Nephron (organoid): ENCODE measurements at regions not wholly inside any gene's neighbourhood (a gene's known extent, or its start where the extent isn't known, plus 50 kb on each side); places are given as distances from the start of the nearest gene placed in this dataset.
A peak's percentile ranks its signal among the peaks of the same experiment; 100 is the strongest.

Experiments used
- H3K27ac Mint-ChIP-seq, 3 experiments: 2 replicates each; pipeline ENCODE4 v1.8.0; 2020; ENCODE audit warnings: mixed read lengths in 3 of 3, mild to moderate bottlenecking in 2 of 3, moderate library complexity in 1 of 3
- H3K27me3 Mint-ChIP-seq: 2 replicates; pipeline ENCODE4 v1.8.0; 2021; ENCODE audit warnings: low read depth, mild to moderate bottlenecking, moderate library complexity, mixed read lengths
- H3K36me3 Mint-ChIP-seq: 2 replicates; pipeline ENCODE4 v1.8.0; 2020; ENCODE audit warnings: low read depth, mixed read lengths
- H3K4me1 Mint-ChIP-seq: 2 replicates; pipeline ENCODE4 v1.8.0; 2020; ENCODE audit warnings: mixed read lengths
- H3K4me3 Mint-ChIP-seq, 3 experiments: 2 replicates each; pipeline ENCODE4 v1.8.0; 2020; ENCODE audit warnings: mild to moderate bottlenecking in 3 of 3, mixed read lengths in 3 of 3, moderate library complexity in 2 of 3
- H3K9me3 Mint-ChIP-seq: 2 replicates; pipeline ENCODE4 v1.8.0; 2020; ENCODE audit warnings: mixed read lengths
- CTCF ChIP-seq, 3 experiments: fragments of 200-600 bp; sonication (generic); IDR thresholded peaks; one replicate each; pipeline ENCODE4 v1.5.0; 2021; ENCODE audit warnings: antibody characterized with exemption in 3 of 3; ENCODE audit not compliant: unreplicated experiment in 3 of 3

GRCh38 chr15:95327661-95328060 lies 1002.8 kb upstream of the NR2F2 start:
- no peak for TF ChIP-seq CTCF (IDR thresholded peaks at IDR 0.05; ENCODE audit: unreplicated experiment in 3 of 3)
- Mint-ChIP-seq H3K4me1 (peaks cover 33% of the 10 kb centered on the region), H3K4me3 (peak overlapping the region; percentile 11 to 92 (median 59)), H3K27me3 (peaks cover 6% of the 10 kb centered on the region), H3K27ac (peak overlapping the region; percentile 85 to 97 (median 92)), H3K36me3 (no peaks in the 10 kb centered on the region), H3K9me3 (no peaks in the 10 kb centered on the region)

- TF ChIP-seq CTCF (IDR thresholded peaks at IDR 0.05; ENCODE audit: unreplicated experiment in 3 of 3), result peak in 2 of 3 experiments; percentile 20 to 23
- H3K4me1 Mint-ChIP-seq, result peaks cover 33% of the 10 kb centered on the region
Observed at GRCh38 chr15:95328559-95328958, 1001.9 kb upstream of the NR2F2 start.

GRCh38 chr15:95329362-95329761 lies 1001.1 kb upstream of the NR2F2 start:
- H3K4me3 Mint-ChIP-seq, result peak overlapping the region in 2 of 3 experiments; percentile 7 to 12
- peaks cover 6% of the 10 kb centered on the region for H3K27me3 Mint-ChIP-seq
- H3K4me1 Mint-ChIP-seq, result peaks cover 31% of the 10 kb centered on the region
- TF ChIP-seq CTCF (IDR thresholded peaks at IDR 0.05; ENCODE audit: unreplicated experiment in 3 of 3), result no peak
- H3K9me3 Mint-ChIP-seq, result peaks cover 3% of the 10 kb centered on the region
- H3K27ac Mint-ChIP-seq, result peak overlapping the region; percentile 15 to 87 (median 33)
- H3K36me3 Mint-ChIP-seq, result no peaks in the 10 kb centered on the region

More at GRCh38 chr15:95328559-95328958, 1001.9 kb upstream of the NR2F2 start:
- Mint-ChIP-seq H3K36me3 (no peaks in the 10 kb centered on the region), H3K27ac (no peak overlapping the region), H3K4me3 (no peak overlapping the region), H3K9me3 (no peaks in the 10 kb centered on the region), H3K27me3 (peaks cover 6% of the 10 kb centered on the region)

GRCh38 chr15:95341686-95342085 lies 988.8 kb upstream of the NR2F2 start:
- no peak overlapping the region for H3K4me3 Mint-ChIP-seq
- no peaks in the 10 kb centered on the region for H3K4me1 Mint-ChIP-seq
- H3K9me3 Mint-ChIP-seq, result no peaks in the 10 kb centered on the region
- no peak for TF ChIP-seq CTCF (IDR thresholded peaks at IDR 0.05; ENCODE audit: unreplicated experiment in 3 of 3)
- H3K27ac Mint-ChIP-seq, result no peak overlapping the region
- no peaks in the 10 kb centered on the region for H3K27me3 Mint-ChIP-seq
- H3K36me3 Mint-ChIP-seq, result no peaks in the 10 kb centered on the region

- no peak for TF ChIP-seq CTCF (IDR thresholded peaks at IDR 0.05; ENCODE audit: unreplicated experiment in 3 of 3)
- no peaks in the 10 kb centered on the region for H3K27me3 Mint-ChIP-seq
- no peaks in the 10 kb centered on the region for H3K9me3 Mint-ChIP-seq
- H3K27ac Mint-ChIP-seq, result no peak overlapping the region
- no peak overlapping the region for H3K4me3 Mint-ChIP-seq
- no peaks in the 10 kb centered on the region for H3K36me3 Mint-ChIP-seq
- no peaks in the 10 kb centered on the region for H3K4me1 Mint-ChIP-seq
Observed at GRCh38 chr15:95345867-95346266, 984.6 kb upstream of the NR2F2 start.

GRCh38 chr15:95346721-95347475 lies 983.6 kb upstream of the NR2F2 start:
- Mint-ChIP-seq H3K27me3 (no peaks in the 10 kb centered on the region), H3K27ac (no peak overlapping the region), H3K9me3 (no peaks in the 10 kb centered on the region)

More at GRCh38 chr15:95346721-95347475, 983.6 kb upstream of the NR2F2 start:
- no peak overlapping the region for H3K4me3 Mint-ChIP-seq
- TF ChIP-seq CTCF (IDR thresholded peaks at IDR 0.05; ENCODE audit: unreplicated experiment in 3 of 3), result no peak
- H3K36me3 Mint-ChIP-seq, result no peaks in the 10 kb centered on the region
- no peaks in the 10 kb centered on the region for H3K4me1 Mint-ChIP-seq
